GM12878 (cell line): ENCODE measurements at regions not wholly inside any gene's neighbourhood (a gene's known extent, or its start where the extent isn't known, plus 50 kb on each side); places are given as distances from the start of the nearest gene placed in this dataset.

Experiments
- BMI1 ChIP-seq: fragments of 450-650 bp; IDR thresholded peaks from 2 replicates; pipeline ENCODE4 v1.6.1; 2016; ENCODE audit warnings: mild to moderate bottlenecking, moderate library complexity, borderline replicate concordance
- CBFB ChIP-seq: IDR thresholded peaks from 2 replicates; pipeline ENCODE4 v1.6.1; 2016; ENCODE audit warnings: antibody characterized with exemption, low read depth
- CHD1 ChIP-seq: IDR thresholded peaks from 2 replicates; pipeline ENCODE4 v1.6.1; 2012; ENCODE audit warnings: low read depth, low read length, improper control_type of control experiment
- HDAC6 ChIP-seq: fragments of 200-600 bp; sonication (generic); IDR thresholded peaks from one replicate; pipeline ENCODE4 v1.8.0; 2017; ENCODE audit warnings: antibody characterized with exemption; ENCODE audit not compliant: unreplicated experiment
- KLF5 ChIP-seq: fragments of 450-650 bp; IDR thresholded peaks from 2 replicates; pipeline ENCODE4 v1.6.1; 2014; ENCODE audit warnings: mild to moderate bottlenecking; ENCODE audit not compliant: partially characterized antibody
- NBN ChIP-seq: fragments of 450-650 bp; IDR thresholded peaks from 2 replicates; pipeline ENCODE4 v1.6.1; 2016
- POLR2A ChIP-seq: IDR thresholded peaks from 2 replicates; pipeline ENCODE4 v1.6.1; 2011; ENCODE audit warnings: low read depth, mild to moderate bottlenecking, low read length
- RELA ChIP-seq: fragments of 450-650 bp; IDR thresholded peaks from 2 replicates; pipeline ENCODE4 v1.8.0; 2014; ENCODE audit warnings: borderline replicate concordance; ENCODE audit not compliant: partially characterized antibody
- TAF1 ChIP-seq: IDR thresholded peaks from 2 replicates; pipeline ENCODE4 v1.6.1; 2011; ENCODE audit warnings: mild to moderate bottlenecking, low read depth, low read length, borderline replicate concordance
- TCF3 ChIP-seq: IDR thresholded peaks from 2 replicates; pipeline ENCODE4 v1.6.1; 2012; ENCODE audit warnings: low read depth, mild to moderate bottlenecking, low read length, borderline replicate concordance; ENCODE audit not compliant: insufficient read depth
- YY1 ChIP-seq: IDR thresholded peaks from 2 replicates; pipeline ENCODE4 v1.6.1; 2011; ENCODE audit warnings: low read depth, mild to moderate bottlenecking, low read length
- TF ChIP-seq, protein P1 (sequence below), 3 experiments: IDR thresholded peaks in 2 of 3; conservative IDR thresholded peaks in 1 of 3; 2 replicates each; pipeline ENCODE4 v1.5.1; 2011; ENCODE audit warnings: low read depth in 3 of 3, low read length in 3 of 3, mild to moderate bottlenecking in 3 of 3, control low read depth in 2 of 3, moderate library complexity in 2 of 3, inconsistent platforms in 1 of 3, mixed read lengths in 1 of 3; ENCODE audit not compliant: control insufficient read depth in 2 of 3, insufficient read depth in 1 of 3; ENCODE audit errors: extremely low read depth in 1 of 3
- TF ChIP-seq, protein P2 (sequence below): IDR thresholded peaks from 2 replicates; pipeline ENCODE4 v1.6.1; 2012; ENCODE audit warnings: low read depth, low read length, improper control_type of control experiment

DNA sequence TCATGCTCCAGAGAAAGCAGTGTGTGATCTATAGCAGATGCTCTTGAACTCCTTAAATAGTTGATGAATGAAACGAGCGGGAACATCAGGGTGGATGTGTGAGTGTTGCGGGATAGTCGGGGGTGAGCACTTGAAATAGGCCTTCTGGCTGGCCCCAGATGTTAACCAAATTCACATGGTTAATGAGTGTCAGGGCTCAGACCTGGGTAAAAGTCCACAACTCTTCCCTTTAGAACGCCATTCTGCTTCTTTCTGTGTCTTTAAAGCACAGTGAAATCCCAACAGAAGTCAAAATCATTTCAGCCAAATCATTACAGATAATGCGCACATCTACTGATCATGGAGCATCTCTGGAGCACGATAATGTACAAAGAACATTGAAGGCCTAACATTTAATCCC, 249.4 kb upstream of the BOD1L1 start:
- TF ChIP-seq KLF5, result no peak
- TF ChIP-seq, protein P1, sequence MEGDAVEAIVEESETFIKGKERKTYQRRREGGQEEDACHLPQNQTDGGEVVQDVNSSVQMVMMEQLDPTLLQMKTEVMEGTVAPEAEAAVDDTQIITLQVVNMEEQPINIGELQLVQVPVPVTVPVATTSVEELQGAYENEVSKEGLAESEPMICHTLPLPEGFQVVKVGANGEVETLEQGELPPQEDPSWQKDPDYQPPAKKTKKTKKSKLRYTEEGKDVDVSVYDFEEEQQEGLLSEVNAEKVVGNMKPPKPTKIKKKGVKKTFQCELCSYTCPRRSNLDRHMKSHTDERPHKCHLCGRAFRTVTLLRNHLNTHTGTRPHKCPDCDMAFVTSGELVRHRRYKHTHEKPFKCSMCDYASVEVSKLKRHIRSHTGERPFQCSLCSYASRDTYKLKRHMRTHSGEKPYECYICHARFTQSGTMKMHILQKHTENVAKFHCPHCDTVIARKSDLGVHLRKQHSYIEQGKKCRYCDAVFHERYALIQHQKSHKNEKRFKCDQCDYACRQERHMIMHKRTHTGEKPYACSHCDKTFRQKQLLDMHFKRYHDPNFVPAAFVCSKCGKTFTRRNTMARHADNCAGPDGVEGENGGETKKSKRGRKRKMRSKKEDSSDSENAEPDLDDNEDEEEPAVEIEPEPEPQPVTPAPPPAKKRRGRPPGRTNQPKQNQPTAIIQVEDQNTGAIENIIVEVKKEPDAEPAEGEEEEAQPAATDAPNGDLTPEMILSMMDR (IDR thresholded peaks at IDR 0.05 in 2 of 3, conservative IDR thresholded peaks at IDR 0.05 in 1 of 3; ENCODE audit: control insufficient read depth in 2 of 3, extremely low read depth in 1 of 3, insufficient read depth in 1 of 3, low read depth in 3 of 3, low read length in 3 of 3), result no peak
- TF ChIP-seq TCF3, result no peak
- TF ChIP-seq HDAC6, result no peak
- TF ChIP-seq RELA, result no peak
- no peak for TF ChIP-seq POLR2A
- TF ChIP-seq CBFB, result no peak
- no peak for TF ChIP-seq YY1
- no peak for TF ChIP-seq BMI1
- TF ChIP-seq, protein P2, sequence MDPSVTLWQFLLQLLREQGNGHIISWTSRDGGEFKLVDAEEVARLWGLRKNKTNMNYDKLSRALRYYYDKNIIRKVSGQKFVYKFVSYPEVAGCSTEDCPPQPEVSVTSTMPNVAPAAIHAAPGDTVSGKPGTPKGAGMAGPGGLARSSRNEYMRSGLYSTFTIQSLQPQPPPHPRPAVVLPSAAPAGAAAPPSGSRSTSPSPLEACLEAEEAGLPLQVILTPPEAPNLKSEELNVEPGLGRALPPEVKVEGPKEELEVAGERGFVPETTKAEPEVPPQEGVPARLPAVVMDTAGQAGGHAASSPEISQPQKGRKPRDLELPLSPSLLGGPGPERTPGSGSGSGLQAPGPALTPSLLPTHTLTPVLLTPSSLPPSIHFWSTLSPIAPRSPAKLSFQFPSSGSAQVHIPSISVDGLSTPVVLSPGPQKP, result no peak
- no peak for TF ChIP-seq CHD1
- no peak for TF ChIP-seq TAF1
- no peak for TF ChIP-seq NBN
